Keratinocyte (primary cell): ENCODE measurements at regions not wholly inside any gene's neighbourhood (a gene's known extent, or its start where the extent isn't known, plus 50 kb on each side); places are given as distances from the start of the nearest gene placed in this dataset.
"Not testable (repeated sequence)": the region's sequence is repeated elsewhere in the genome, so short reads cannot be mapped to it uniquely, and the experiment has no call there.

Experiments used
- CTCF ChIP-seq, 3 experiments: IDR thresholded peaks in 1 of 3; conservative IDR thresholded peaks in 1 of 3; optimal IDR thresholded peaks in 1 of 3; 2 replicates in 2 of 3; 3 replicates in 1 of 3; pipeline versions ENCODE3 to v1.5.1; 2011; ENCODE audit warnings: low read length in 3 of 3, mild to moderate bottlenecking in 3 of 3, moderate library complexity in 2 of 3, control low read depth in 1 of 3, inconsistent platforms in 1 of 3; ENCODE audit not compliant: insufficient read depth in 2 of 3; ENCODE audit errors: extremely low read depth in 1 of 3
- EZH2 ChIP-seq: IDR thresholded peaks from one replicate; pipeline ENCODE4 v1.6.1; 2012; ENCODE audit warnings: inconsistent platforms, mild to moderate bottlenecking, low read length, moderate library complexity

- TF ChIP-seq CTCF (optimal IDR thresholded peaks at IDR 0.05 in 1 of 3, IDR thresholded peaks at IDR 0.05 in 1 of 3, conservative IDR thresholded peaks at IDR 0.05 in 1 of 3; ENCODE audit: extremely low read depth in 1 of 3, insufficient read depth in 2 of 3, low read length in 3 of 3); EZH2: not testable (repeated sequence)
Measured at GRCh38 chr11:90282551-90283071, 59.8 kb upstream of the CHORDC1 start.
